DND-41 (cell line): ENCODE measurements at regions not wholly inside any gene's neighbourhood (a gene's known extent, or its start where the extent isn't known, plus 50 kb on each side); places are given as distances from the start of the nearest gene placed in this dataset.

ENCODE experiments used
- ATAC-seq: fragments of 200-7000 bp; cut with Tn5 transposase; 3 replicates; pipeline ENCODE4 v1.9.1; 2021; ENCODE audit warnings: low read depth; ENCODE audit not compliant: insufficient read depth
- DNase-seq: peaks from one replicate; pipeline ENCODE4 v3.0.0-alpha.2; 2020
- H2AFZ ChIP-seq: 2 replicates; pipeline ENCODE4 v1.6.0; 2012; ENCODE audit warnings: low read depth, low read length
- H3K27ac ChIP-seq: 2 replicates; pipeline ENCODE4 v1.5.1; 2012; ENCODE audit warnings: low read length, inconsistent platforms
- H3K27me3 ChIP-seq: fragments of 200-600 bp; sonication (generic); 2 replicates; pipeline ENCODE4 v1.6.0; 2012; ENCODE audit warnings: low read length, mild to moderate bottlenecking, inconsistent platforms; ENCODE audit not compliant: insufficient read depth, poor library complexity
- H3K36me3 ChIP-seq: 2 replicates; pipeline ENCODE4 v1.5.1; 2012; ENCODE audit warnings: low read length, inconsistent platforms; ENCODE audit not compliant: insufficient read depth
- H3K4me1 ChIP-seq: 2 replicates; pipeline ENCODE4 v1.5.1; 2012; ENCODE audit warnings: mild to moderate bottlenecking, low read length; ENCODE audit not compliant: insufficient read depth
- H3K4me2 ChIP-seq: 2 replicates; pipeline ENCODE4 v1.6.0; 2012; ENCODE audit warnings: mild to moderate bottlenecking, moderate library complexity, low read length, inconsistent platforms; ENCODE audit not compliant: insufficient read depth
- H3K4me3 ChIP-seq, 2 experiments: fragments of 200-600 bp in 1 of 2; shearing (Covaris generic) in 1 of 2; 2 replicates each; pipeline ENCODE4 v1.5.1; 2012 to 2016; ENCODE audit warnings: inconsistent platforms in 2 of 2, low read length in 2 of 2, mild to moderate bottlenecking in 2 of 2, low read depth in 1 of 2, moderate library complexity in 1 of 2
- H3K79me2 ChIP-seq: 2 replicates; pipeline ENCODE4 v1.6.0; 2012; ENCODE audit warnings: low read length, inconsistent platforms; ENCODE audit not compliant: insufficient read depth
- H3K9ac ChIP-seq: 2 replicates; pipeline ENCODE4 v1.6.0; 2012; ENCODE audit warnings: low read depth, mild to moderate bottlenecking, inconsistent platforms, low read length, moderate library complexity
- H3K9me3 ChIP-seq: 2 replicates; pipeline ENCODE4 v1.5.1; 2012; ENCODE audit warnings: low read length, moderate library complexity, mild to moderate bottlenecking, inconsistent platforms; ENCODE audit not compliant: insufficient read depth, severe bottlenecking
- H4K20me1 ChIP-seq: 2 replicates; pipeline ENCODE4 v1.6.0; 2012; ENCODE audit warnings: low read length; ENCODE audit not compliant: insufficient read depth
- CTCF ChIP-seq: IDR thresholded peaks from 2 replicates; pipeline ENCODE4 v1.5.1; 2012; ENCODE audit warnings: borderline replicate concordance, low read length, moderate library complexity, mild to moderate bottlenecking; ENCODE audit not compliant: poor library complexity, severe bottlenecking; ENCODE audit errors: extremely low read depth
- EZH2 ChIP-seq: IDR thresholded peaks from 3 replicates; pipeline ENCODE4 v1.6.1; 2012; ENCODE audit warnings: borderline replicate concordance, low read depth, mild to moderate bottlenecking, moderate library complexity, low read length, inconsistent platforms; ENCODE audit not compliant: severe bottlenecking

DNA sequence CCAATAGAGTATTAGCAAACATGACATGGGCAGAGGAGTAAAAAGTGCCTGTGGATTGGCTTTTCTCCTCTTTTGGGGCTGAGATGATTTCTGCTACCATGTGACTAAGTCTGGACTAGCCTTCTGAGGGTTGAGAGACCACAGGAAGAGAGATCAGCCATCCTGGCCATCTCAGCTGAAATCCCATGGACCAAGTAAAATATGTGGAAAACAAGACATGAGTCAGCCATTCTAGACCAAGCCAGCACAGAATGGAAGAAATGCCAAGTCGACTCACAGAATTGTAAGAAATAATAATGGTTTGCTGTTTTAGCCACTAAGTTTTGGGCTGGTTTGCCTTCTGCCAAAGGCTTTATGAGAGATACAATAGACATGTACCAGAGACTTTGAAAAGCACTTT is 377.8 kb downstream of the CHSY3 start:
- TF ChIP-seq CTCF (no peak), EZH2 (no peak)
- DNase-seq: no peak
- Histone ChIP-seq H3K4me1 (no peaks in the 10 kb centered on the region), H3K4me2 (no peak overlapping the region), H3K27me3 (no peaks in the 10 kb centered on the region), H3K9ac (no peak overlapping the region), H3K79me2 (no peaks in the 10 kb centered on the region), H3K4me3 (no peak overlapping the region), H2AFZ (no peak overlapping the region), H3K9me3 (no peaks in the 10 kb centered on the region), H3K36me3 (no peaks in the 10 kb centered on the region), H3K27ac (no peak overlapping the region), H4K20me1 (no peaks in the 10 kb centered on the region)
- no peak for ATAC-seq

- Histone ChIP-seq H3K36me3 (no peaks in the 10 kb centered on the region), H3K9ac (no peak overlapping the region), H3K79me2 (no peaks in the 10 kb centered on the region), H4K20me1 (no peaks in the 10 kb centered on the region), H3K27me3 (no peaks in the 10 kb centered on the region), H3K4me3 (no peak overlapping the region), H3K4me2 (no peak overlapping the region), H2AFZ (no peak overlapping the region), H3K9me3 (no peaks in the 10 kb centered on the region), H3K27ac (no peak overlapping the region), H3K4me1 (no peaks in the 10 kb centered on the region)
- ATAC-seq (no peak), DNase-seq (no peak)
- no peak for TF ChIP-seq CTCF
- TF ChIP-seq EZH2: no peak
Observed at GRCh38 chr5:130280528-130281217, 376.4 kb downstream of the CHSY3 start.

GRCh38 chr5:130279386-130279785 is 375.1 kb downstream of the CHSY3 start:
- no peak for TF ChIP-seq CTCF
- Histone ChIP-seq H4K20me1 (no peaks in the 10 kb centered on the region), H3K4me3 (no peak overlapping the region), H2AFZ (no peak overlapping the region), H3K9me3 (no peaks in the 10 kb centered on the region), H3K27me3 (no peaks in the 10 kb centered on the region), H3K9ac (no peak overlapping the region), H3K4me2 (no peak overlapping the region), H3K4me1 (no peaks in the 10 kb centered on the region), H3K27ac (no peak overlapping the region), H3K36me3 (no peaks in the 10 kb centered on the region), H3K79me2 (no peaks in the 10 kb centered on the region)
- no peak for DNase-seq
- ATAC-seq: no peak

- Histone ChIP-seq H3K4me1 (no peaks in the 10 kb centered on the region), H3K9ac (no peak overlapping the region), H3K27ac (no peak overlapping the region), H3K27me3 (no peaks in the 10 kb centered on the region), H2AFZ (no peak overlapping the region), H3K4me2 (no peak overlapping the region), H3K79me2 (no peaks in the 10 kb centered on the region), H3K9me3 (no peaks in the 10 kb centered on the region), H4K20me1 (no peaks in the 10 kb centered on the region), H3K36me3 (no peaks in the 10 kb centered on the region), H3K4me3 (no peak overlapping the region)
- no peak for ATAC-seq
- TF ChIP-seq CTCF (no peak), EZH2 (no peak)
- no peak for DNase-seq
Observed at GRCh38 chr5:130278136-130278535, 373.9 kb downstream of the CHSY3 start.
